ENCODE measurements at regions not wholly inside any gene's neighbourhood (a gene's known extent, or its start where the extent isn't known, plus 50 kb on each side); places are given as distances from the start of the nearest gene placed in this dataset.

DNA sequence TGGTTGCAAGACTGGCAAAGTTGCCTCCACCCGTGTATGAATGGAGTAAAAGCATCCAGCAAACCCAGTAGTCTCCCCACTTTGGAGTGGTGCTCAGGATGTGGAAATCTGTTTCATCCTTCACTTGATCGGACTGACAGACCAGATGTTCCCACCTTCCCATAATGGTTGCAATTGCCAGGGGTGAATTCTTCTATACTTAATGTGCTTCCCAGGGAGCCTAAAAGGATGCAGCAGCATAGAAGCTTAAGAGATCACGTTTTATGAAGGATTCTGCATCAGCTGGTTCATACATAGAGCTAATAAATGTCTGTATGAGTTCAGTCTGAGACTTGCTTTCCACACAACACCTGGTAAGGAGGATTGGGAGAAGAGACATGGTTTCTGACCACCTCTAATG lies 198.8 kb upstream of the S1PR3 start:
- DNase-seq (ENCODE audit: low read depth): no peak

DNA sequence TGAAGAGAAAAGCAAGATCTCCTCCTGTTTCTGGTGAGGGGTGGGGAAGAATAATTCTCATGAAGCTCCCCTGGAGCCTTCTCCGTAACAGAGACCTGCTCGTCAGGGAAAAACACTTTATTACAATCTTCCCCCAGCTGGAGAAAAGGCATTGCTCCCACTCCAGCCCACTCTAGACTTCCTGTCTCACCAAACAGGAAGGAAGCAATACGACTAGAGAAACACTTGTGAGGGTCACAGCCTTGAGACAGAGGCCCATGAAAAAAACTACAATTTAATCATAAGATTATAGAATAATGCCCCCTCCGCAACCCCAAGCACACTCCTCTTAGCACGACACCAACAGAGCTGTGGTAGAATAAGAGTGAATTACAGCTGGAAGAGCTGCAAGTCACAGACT lies 197.2 kb upstream of the S1PR3 start:
- DNase-seq (ENCODE audit: low read depth): no peak

DNA sequence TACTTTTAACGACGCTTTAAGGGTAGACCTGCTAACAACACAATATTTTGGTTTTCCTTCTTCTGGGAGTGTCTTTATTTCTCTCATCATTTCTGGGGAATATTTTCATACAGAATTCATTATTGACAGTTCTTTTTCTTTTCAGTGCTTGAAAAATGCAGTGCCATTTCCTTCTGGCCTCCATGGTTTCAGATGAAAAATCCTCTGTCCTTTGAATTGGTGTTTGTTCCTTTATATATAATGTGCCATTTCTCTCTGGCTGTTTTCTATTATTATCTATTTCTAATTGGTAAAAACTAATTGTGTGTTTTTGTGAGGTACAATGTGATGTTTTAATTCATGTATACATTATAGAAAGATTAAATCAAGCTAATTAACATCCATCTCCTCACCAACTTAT lies 194.3 kb upstream of the S1PR3 start:
- DNase-seq (ENCODE audit: low read depth): no peak

DNA sequence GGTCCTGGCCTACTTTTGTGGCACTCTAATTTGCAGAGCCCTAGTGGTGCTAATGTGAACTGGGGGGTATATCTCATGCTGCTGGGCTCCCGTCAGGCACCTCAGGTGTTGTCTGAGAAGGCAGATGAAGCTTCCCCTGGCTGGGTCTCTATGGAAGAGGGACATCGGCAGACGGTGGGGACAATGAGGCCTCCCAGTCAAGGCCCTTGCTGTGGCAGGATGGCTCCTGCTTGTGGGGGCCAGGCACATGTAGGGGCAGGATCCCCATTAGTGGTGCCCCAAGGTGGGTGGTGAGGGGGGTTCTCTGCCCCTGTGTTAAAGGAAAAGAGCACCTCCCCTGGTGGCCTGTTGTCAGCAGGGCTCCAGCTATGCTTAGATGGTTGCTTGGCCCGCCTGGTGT lies 192.8 kb upstream of the S1PR3 start:
- no peak for DNase-seq (ENCODE audit: low read depth)

DNA sequence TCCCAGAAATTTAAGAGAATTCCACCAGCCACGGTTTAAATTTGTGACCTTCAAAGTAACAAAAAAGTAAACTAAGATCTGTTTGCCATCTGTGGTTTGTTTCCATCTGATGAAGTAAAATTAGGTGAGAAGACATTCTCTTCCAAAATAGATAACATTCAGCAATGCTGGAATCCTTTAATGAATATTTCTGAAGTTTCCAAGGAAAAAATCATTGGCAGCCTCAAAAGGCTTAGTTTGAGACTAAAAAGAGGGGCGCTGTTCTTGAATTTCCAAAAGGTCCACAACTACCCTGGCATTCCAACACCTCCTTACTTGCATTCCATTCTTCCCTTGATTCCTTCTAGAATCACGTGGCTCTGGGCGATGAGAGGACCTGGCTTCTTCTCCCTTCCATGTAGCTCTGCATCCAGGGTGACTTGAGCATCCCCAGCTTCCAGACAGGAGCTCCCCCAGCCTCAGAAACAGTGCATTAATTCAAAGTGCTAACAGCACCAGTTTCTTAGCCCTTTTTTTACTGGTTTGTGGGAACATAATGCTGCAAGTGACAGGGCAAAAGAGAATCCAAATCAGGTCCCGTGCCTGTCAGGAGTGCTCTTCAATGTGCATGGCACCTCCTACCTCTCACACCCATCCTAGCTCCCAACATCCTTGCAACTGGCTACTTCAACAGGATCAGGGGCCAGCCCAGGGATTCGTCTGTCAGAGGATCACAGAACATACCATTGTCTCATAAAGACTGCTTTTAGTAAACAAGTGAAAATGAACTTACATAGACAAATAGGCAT lies 191.5 kb upstream of the S1PR3 start:
- DNase-seq (ENCODE audit: low read depth): no peak

DNA sequence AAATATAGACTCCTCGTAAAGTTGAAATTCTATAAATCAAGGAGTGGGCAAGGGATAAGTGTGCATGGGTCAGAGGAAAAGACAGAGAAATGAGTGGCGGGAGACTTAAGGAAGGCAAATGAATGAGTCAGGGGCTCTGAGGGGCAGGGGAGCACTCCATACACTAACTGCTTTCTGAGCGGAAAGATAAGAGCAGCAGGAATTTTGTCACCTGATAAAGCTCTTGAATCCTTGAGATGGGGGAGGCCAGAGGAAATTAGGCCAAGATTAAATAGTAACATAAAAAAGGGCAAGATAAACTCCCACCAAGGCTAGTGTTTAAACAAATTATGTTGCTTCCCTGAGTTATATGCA lies 191.0 kb upstream of the S1PR3 start:
- DNase-seq (ENCODE audit: low read depth): no peak

DNA sequence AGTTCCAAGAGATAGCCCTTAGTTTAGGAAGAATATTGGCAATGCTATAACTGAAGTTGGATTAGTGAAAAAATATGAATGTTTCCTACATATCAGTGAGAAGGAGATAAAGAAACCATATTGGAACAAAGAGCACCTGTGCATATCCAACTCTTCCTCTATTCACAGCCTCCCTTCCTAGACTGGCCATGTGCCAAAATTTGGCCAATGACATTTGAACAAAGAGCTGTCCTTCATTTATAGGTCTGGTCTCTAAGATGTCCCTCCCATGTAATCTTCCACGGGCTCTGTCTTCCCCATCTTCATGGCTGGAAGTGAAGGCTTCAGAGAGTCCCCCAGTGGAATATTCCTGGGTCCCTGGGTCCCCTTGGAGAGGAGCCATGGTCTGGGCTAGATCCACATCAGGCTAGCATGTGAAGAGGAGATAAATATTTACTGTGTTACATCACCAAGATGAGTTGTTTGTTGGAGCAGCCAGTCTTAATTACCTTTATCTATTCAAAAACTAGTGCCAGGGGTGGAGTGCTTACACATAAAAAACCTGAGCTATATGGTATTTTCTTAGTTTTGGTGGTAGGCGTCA lies 190.0 kb upstream of the S1PR3 start:
- DNase-seq (ENCODE audit: low read depth): no peak

DNA sequence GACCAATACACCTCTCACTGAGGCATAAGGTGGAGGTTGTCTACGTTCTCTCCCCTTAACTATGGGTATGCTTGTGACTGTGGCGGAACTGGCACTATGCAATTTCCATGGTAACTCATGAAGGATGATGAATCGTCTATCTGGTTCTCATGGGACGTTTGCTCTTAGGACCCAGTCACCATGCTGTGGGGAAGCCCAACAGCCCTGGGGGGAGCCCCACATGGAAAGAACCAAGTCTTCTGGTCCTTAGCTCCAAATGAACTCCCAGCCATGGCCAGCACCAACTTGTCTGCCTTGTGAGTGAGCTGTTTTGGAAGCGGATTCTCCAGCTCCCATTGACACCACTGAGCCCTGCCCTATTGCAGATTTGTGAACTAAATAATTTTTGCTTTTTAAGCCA lies 188.7 kb upstream of the S1PR3 start:
- no peak for DNase-seq (ENCODE audit: low read depth)

DNA sequence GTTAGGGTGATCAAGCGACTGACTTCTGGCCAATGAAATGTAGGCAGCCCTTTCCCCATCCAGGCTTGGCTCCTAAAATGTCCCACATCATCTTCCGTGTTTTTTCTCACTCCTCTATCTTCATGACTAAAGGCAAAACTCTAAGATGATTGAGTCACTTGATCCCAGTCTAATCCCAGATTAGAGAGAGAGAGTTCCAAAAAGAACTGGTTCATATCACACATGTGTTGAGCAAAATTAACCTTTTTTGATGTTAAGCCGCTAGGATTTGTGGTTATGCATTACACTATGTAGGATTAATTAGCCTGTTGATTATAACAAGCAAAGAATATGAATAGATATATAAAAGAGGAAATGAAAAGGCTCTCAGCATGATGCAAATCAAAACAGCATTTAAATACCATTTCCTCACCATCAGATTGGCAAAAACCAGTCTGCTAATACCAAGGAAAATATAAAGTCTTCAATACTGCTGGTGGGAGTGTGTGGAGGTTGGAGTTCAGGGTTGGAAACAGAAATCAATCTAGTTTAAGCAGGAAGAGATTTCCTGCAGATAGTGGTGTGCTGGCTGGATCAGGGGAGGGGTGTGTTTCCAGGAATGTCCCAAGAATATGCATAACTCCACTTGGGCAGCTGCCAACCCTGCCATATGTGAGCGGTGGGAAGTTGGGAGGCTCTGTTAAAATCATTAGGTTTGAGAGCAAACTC lies 187.6 kb upstream of the S1PR3 start:
- no peak for DNase-seq (ENCODE audit: low read depth)

DNA sequence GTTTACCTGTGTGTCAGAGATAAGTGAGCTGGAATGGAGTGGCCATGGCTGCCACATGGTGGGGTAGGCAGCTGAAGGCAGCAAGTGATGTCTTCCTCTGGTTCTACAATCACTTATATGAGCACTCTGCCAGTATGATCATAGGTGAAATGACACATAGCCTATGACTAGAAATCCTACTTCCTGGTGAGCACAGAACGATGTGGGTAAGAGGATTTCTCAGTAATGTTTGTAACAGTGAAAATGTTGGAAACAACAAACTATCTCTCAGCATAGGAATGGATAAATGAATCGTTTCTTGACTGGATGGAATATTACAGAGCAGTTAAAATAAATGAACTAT lies 187.0 kb upstream of the S1PR3 start:
- no peak for DNase-seq (ENCODE audit: low read depth)

DNA sequence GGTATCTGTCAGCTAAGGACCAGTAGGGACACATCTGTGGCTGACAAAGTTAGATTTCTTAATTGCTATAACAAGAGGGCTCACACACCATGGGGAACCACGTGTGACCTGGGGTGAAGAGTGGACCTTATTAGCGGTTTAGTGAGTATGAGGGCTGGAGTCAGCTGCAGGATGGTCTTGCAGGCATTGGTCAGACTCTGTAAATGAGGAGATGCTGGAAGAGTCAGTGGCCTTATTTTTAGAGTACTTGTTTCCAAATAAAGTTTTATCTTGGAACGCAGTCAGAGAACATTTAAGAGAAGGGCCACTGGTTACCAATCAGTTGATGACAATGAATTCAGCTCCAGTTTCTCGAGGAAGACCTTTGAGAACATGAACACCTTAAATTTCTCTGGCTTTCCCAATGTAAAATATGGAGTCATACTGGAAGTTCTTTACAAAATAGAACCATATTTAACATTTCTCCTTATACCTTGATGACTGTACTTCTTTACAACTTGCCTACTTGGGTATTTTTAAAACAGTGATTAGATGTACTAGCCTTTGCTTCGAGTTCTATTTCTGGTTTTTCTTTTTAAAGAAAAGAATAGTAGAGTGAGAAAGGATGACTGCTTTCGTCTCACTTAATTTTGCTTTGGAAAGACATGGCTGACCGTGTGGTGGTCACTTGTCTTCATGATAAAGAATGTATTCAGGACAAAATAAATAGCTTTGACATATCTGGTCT lies 185.9 kb upstream of the S1PR3 start:
- DNase-seq (ENCODE audit: low read depth): no peak

DNA sequence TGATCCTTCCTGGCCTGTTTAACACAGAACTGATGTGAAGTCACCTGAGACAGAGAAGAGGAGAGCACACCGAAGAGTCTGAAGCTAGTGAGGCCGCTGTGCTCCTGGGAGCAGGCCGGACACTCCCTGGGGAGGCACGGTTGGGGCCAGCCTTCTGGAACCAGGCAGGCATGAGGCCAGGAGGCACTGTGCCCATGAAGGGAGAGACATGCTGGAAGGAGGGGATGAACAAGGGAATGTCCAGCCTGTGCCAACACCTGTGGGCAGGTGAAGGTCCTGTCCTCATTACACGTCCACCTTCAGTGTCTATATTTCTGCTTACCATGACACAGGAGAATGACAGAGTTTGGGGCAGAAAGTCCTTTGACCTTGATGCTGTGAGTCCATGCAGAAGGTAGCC lies 183.8 kb upstream of the S1PR3 start:
- no peak for DNase-seq (ENCODE audit: low read depth)

DNA sequence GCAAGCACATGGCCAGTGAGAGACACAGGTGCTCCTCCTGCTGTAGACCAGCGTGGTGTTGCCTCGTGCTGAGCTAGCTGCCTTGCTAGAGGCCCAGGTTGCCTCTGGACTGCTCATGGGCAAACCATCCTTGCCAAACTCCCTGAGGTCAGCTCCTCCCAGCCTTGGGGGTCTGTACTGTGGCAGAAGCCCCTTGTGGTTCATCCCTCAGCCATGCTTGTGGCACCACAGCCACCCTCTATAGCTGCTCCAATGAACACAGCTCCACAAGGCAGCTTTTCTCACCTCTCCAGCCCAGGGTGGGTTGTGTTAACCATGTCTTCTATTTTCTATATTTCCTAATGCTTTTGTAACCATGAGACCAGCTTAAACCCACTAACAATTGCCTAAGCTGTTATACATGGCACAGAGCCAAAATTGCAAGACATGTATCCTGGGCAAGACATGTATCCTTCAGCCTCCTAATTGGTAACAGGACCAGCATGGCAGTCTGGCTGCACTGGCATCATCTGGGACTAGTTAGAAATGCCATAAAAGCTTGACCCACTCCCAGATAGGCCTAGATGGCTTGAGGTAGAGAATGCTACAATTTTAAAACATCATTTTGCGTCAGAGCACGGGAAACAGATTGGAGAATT lies 183.1 kb upstream of the S1PR3 start:
- DNase-seq (ENCODE audit: low read depth): no peak

DNA sequence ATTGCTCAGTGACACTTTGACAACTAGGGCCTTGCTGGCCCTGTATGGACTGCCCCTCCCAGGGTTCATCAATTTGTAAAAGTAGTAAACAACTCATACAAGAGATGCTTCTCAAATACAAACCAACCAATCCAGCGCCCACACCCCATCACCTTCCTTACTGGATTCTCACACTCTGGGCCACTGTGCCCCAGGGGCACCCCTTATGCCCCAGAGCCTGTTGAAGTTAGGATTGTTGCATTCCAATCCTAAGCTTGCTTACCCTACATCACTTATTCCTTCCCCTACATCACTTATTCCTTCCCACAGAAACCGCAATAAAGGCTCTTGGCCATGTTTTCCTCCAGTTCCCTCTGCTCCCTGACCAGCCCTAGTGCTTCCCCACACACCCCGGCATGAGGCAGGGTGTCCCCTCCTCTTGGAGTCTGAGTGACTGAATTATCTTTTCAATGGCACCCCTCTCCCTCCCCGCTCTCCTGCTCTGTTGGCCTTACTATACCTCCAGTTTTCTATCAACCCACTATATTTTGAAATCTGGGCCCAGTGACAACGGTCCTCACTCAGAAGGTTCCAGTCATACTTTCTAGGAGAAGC lies 182.4 kb upstream of the S1PR3 start:
- DNase-seq (ENCODE audit: low read depth): no peak

DNA sequence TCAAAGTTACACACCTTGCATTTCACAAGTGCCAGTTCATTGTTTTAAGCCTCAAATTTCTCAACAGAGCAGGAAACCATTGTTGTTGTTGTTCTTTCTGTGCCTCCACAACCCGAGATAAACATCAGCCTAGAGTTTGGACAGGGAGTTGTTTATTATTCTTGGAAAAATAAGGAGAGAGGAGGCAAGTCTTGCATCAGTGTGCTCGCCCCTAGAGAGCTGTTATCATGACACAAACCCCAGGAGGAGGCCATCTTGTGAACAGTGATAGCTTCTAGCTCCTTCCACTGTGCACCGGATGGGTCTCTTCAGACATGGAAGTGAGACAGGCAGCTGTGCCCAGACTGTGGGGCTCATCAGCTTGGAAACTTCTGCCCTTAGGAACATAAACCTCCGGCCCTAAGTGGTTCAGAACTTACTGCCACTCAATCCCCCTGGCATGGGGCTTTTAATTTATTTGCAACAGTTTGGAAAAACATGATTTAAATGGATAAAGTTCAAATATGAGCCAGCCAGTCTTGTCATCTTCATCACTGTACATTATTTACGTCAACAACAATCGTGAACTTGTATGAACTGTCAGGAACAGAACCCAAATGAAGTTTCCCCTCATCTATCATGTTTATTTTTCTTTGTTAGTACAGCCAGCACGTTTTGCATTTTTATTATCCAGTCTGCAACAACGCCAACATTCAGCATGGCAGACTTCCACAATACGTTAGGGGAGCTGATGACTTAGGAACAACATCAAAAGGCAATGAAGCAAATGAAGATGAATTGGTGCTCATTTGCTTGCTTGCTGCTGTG lies 181.7 kb upstream of the S1PR3 start:
- DNase-seq (ENCODE audit: low read depth): no peak

DNA sequence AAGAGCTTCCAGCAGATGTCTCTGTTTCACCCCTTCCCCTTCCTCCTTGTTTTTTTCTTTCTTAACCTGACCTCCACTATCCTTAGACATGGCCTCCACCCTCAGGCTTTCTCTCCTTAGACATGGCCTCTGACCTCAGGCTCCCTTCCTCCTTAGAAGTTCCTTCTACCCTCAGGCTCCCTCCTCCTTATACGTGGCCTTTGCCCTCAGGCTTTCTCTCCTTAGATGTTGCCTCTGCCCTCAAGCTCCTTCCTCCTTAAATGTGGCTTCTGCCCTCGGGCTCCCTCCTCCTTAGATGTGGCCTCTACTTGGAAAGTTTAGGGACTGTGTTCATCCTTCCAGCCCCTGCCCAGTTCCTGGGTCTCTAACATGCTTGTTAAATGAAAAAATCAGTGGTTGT lies 180.4 kb upstream of the S1PR3 start:
- DNase-seq (ENCODE audit: low read depth): no peak

DNA sequence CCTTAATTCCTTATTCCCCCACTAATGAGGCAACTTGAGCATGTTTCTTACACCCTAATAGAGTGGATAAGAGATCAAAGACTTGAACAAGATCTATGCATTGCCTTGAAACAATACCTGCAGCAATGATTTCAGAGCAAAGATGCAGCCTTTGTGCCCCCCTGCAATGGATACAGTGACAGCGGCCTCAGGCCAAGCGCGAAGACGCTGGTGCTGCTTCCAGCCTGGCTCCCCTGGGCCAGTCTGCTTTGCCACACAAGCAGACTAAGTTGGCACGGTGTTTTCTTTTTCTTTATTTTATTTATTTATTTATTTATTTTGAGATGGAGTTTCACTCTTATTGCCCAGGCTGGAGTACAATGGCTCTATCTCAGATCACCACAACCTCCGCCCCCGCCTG lies 179.8 kb upstream of the S1PR3 start:
- DNase-seq (ENCODE audit: low read depth): no peak

DNA sequence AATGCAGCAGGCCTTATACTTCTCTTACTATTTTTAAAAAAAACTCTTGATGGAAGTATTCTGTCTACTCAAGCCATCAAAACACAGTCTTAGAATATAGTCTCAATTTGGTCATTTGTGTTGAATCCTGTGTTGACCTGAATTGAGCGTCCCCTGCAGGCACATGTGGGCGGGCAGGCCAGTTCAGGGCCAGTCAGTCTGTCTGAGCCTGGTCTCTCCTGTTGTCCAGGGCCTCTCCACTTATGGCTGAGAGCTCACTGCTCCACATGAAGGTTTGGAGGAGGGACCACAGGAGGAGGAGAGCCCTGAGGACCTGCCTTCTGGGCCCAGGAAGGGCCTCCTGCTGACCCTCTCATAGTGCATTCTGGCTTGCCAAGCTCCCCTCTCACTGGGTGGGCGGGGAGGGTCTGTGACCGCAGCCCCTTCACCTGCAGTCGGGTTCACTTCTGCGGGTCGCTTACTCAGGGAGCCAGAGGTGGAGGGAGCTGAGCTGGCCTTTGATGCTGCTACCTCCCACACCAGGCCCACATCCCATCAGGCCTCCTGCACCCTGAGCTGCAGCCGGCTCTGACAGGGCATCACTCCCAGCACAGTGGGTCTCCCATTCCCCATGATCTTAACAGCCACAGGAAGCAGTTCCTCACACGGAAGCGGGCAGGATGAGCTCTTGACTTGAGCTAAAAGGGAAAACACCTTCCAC lies 178.2 kb upstream of the S1PR3 start:
- no peak for DNase-seq (ENCODE audit: low read depth)

DNA sequence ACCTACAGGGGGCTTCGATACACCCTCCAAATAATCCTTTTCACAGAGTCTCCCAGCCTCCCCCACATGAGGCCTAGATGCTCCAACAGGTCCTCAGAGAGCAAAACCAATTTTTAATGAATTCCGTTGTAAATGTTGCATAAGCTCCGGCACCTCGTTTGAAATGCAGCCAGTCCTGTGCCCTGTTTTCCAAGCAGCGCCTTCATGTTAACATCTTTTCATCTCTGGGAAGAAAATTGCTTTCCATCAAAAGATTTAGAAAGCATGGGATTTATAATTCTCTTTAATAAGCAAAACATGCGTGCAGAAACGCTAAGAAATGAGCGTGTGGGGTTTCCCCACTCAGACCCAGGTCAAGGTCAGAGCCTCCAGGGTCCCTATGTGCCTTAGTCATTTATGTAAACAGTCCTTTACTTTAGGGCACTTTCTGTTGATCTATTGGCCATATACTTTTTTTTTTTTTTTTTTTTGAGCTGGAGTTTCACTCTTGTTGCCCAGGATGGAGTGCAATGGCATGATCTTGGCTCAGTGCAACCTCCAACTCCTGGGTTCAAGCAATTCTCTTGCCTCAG lies 177.5 kb upstream of the S1PR3 start:
- no peak for DNase-seq (ENCODE audit: low read depth)

DNA sequence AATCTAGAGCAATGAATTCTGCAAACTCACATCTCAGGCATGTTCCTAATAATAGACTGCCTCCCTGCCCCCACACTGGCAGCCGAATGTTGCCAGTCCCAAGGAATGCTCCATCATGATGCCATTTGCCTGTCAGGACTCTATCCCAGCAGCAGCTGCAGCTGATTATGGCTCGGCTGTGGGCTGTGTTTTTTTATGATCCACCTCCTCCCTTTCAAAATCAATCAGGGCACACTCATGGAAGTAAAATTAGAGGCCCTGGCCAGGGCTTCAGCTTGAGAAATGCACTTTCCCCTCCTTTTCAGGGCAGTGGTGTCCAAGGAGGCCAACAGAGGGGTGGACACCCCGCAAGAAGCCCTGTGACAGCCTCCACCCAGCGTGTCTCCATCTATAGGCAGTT lies 176.7 kb upstream of the S1PR3 start:
- DNase-seq (ENCODE audit: low read depth): no peak

Measured in activated gamma-delta T cell treated with anti-CD3 and anti-CD28 coated beads, Interleukin-2, amount 50 U/mL, for 16 hours (primary cell).